GM13977 (cell line): ENCODE measurements at regions not wholly inside any gene's neighbourhood (a gene's known extent, or its start where the extent isn't known, plus 50 kb on each side); places are given as distances from the start of the nearest gene placed in this dataset.

ENCODE experiments used
- DNase-seq: peaks from one replicate; pipeline ENCODE4 v3.0.0; 2012; ENCODE audit warnings: low spot score
- CTCF ChIP-seq: IDR thresholded peaks from 2 replicates; pipeline ENCODE4 v1.5.1; 2012; ENCODE audit warnings: mild to moderate bottlenecking, control low read depth; ENCODE audit not compliant: insufficient read depth; ENCODE audit errors: extremely low read depth, missing control alignments
- in situ Hi-C: fragments of 300-500 bp; cut with MboI; formaldehyde crosslinking; loops from one replicate; pipeline ENCODE4 v1.12.0; 2022; ENCODE audit warnings: low sequenced_read_pairs, low pct_unique_long_range_greater_than_20kb, mixed read lengths, inconsistent platforms; ENCODE audit not compliant: unreplicated experiment

DNA sequence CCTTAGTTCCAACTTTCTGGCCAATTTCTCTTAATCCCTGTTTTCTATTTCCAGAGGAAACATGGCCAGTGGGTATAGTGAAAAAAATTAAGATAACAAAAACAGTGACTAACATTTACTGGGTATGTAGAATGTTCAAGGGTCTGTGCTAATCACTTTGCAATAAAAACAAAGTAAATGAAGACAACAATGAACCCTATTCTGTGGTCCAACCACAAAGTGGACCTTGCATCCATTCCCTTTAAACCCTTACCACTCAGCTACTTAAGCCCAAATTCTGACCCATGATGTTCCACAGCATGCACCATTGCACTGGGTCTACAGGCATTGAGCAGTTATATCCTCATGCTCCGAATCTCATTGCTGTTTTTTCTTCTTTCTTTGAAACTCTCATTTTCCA lies 179.9 kb upstream of the PRKCQ start:
- DNase-seq = no peak
- no peak for TF ChIP-seq CTCF
- in situ Hi-C loops = no loop called here

DNA sequence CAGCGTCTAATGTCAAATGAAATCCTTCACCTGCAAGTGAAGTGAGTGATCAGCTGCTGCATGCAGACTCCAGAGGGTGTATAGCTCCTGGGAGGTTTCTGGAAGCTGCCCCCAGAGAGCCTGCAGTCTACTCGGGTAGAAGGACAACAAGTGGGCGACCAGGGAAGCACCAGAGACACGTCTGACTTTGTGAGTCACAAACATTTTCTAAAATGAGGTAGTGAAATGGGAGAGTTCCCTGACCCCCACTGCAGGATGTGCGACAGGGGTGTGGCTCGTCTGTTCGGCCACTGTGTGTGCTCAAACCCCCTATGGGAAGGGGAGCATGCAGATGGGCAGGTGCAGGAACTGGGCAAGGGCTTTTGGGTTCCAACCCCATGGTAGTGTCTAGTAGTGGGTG lies 177.1 kb upstream of the PRKCQ start:
- no peak for DNase-seq
- in situ Hi-C loops = no loop called here
- TF ChIP-seq CTCF = no peak

GRCh38 chr10:6756716-6757115 lies 176.6 kb upstream of the PRKCQ start:
- no peak for TF ChIP-seq CTCF
- in situ Hi-C loops = no loop called here

GRCh38 chr10:6755781-6756460 lies 175.8 kb upstream of the PRKCQ start:
- no peak for TF ChIP-seq CTCF
- peak; percentile 15 for DNase-seq
- in situ Hi-C loops = no loop called here

More at GRCh38 chr10:6756716-6757115, 176.6 kb upstream of the PRKCQ start:
- DNase-seq = no peak

- TF ChIP-seq CTCF = no peak
- DNase-seq = no peak
Measured at GRCh38 chr10:6753644-6754043, 173.6 kb upstream of the PRKCQ start.

GRCh38 chr10:6751363-6751762 lies 171.3 kb upstream of the PRKCQ start:
- in situ Hi-C loops = no loop called here
- no peak for TF ChIP-seq CTCF
- no peak for DNase-seq

More at GRCh38 chr10:6753644-6754043, 173.6 kb upstream of the PRKCQ start:
- in situ Hi-C loops = no loop called here
